ENCODE measurements at regions not wholly inside any gene's neighbourhood (a gene's known extent, or its start where the extent isn't known, plus 50 kb on each side); places are given as distances from the start of the nearest gene placed in this dataset.
A peak's percentile ranks its signal among the peaks of the same experiment; 100 is the strongest.

GRCh38 chr4:32022071-32022470 lies 1301.9 kb downstream of the PCDH7 start:
- intact Hi-C loops (cut with micrococcal nuclease), result no loop called here
- peak overlapping the region; percentile 31 for H2AFZ ChIP-seq (ENCODE audit: low read depth, low read length, poor library complexity, severe bottlenecking)
- no peak overlapping the region for H3K4me2 ChIP-seq (ENCODE audit: low read length)
- no peaks in the 10 kb centered on the region for H3K79me2 ChIP-seq (ENCODE audit: insufficient read depth, low read length)
- H3K4me3 ChIP-seq (replicated peaks in 1 of 2; ENCODE audit: low read depth in 1 of 2, low read length in 2 of 2), result no peak overlapping the region
- ChIA-PET POLR2A (no interaction called here), RAD21 (ENCODE audit: low non-redundant PET in 1 of 2, low total read pairs in 2 of 2, uncharacterized antibody in 2 of 2, unreplicated experiment in 2 of 2) (no interaction called here), CTCF (no interaction called here)
- H3K27me3 ChIP-seq (ENCODE audit: insufficient read depth, low read length), result no peaks in the 10 kb centered on the region
- no peak overlapping the region for H3K27ac ChIP-seq (ENCODE audit: low read depth, low read length)
- no peaks in the 10 kb centered on the region for H3K9me2 ChIP-seq (ENCODE audit: insufficient read depth)
- H3K36me3 ChIP-seq (ENCODE audit: control insufficient read depth in 1 of 2, insufficient read depth in 2 of 2, low read length in 2 of 2), result no peaks in the 10 kb centered on the region
- ATAC-seq (no peak), DNase-seq (ENCODE audit: low read depth, low spot score) (no peak)
- no peak for TF ChIP-seq ZNF274 (IDR thresholded peaks at IDR 0.05; ENCODE audit: low read depth, low read length)
- no peak for TF ChIP-seq ATF3 (IDR thresholded peaks at IDR 0.05)
- no peak for TF ChIP-seq MAX (IDR thresholded peaks at IDR 0.05)
- no peak for TF ChIP-seq EZH2phosphoT487 (IDR thresholded peaks at IDR 0.05; ENCODE audit: borderline replicate concordance)
- no peak for TF ChIP-seq JUND (IDR thresholded peaks at IDR 0.05)
- TF ChIP-seq ZBTB33 (IDR thresholded peaks at IDR 0.05; ENCODE audit: extremely low read depth, insufficient replicate concordance, low read length), result no peak
- TF ChIP-seq SRF (IDR thresholded peaks at IDR 0.05; ENCODE audit: low read depth), result no peak
- no peak for TF ChIP-seq RAD21 (IDR thresholded peaks at IDR 0.05; ENCODE audit: low read depth)
- no peak for TF ChIP-seq TCF7L2 (IDR thresholded peaks at IDR 0.05; ENCODE audit: borderline replicate concordance, extremely low read depth, insufficient read depth, insufficient read length)
- TF ChIP-seq POLR2AphosphoS5 (IDR thresholded peaks at IDR 0.05; ENCODE audit: low read depth, low read length), result no peak
- TF ChIP-seq CEBPB (IDR thresholded peaks at IDR 0.05; ENCODE audit: low read depth), result no peak
- TF ChIP-seq EGR1 (IDR thresholded peaks at IDR 0.05; ENCODE audit: low read depth), result no peak
- no peak for TF ChIP-seq ZFX (IDR thresholded peaks at IDR 0.05)
- TF ChIP-seq FOSL1 (IDR thresholded peaks at IDR 0.05; ENCODE audit: low read depth), result no peak
- TF ChIP-seq SP1 (IDR thresholded peaks at IDR 0.05; ENCODE audit: low read depth), result no peak
- no peak for TF ChIP-seq SIN3A (IDR thresholded peaks at IDR 0.05; ENCODE audit: low read depth)
- TF ChIP-seq YY1 (IDR thresholded peaks at IDR 0.05; ENCODE audit: extremely low read depth, insufficient replicate concordance, low read depth, low read length), result no peak
- H3K9me3 ChIP-seq (ENCODE audit: control insufficient read depth in 1 of 2, insufficient read depth in 1 of 2, low read depth in 1 of 2, low read length in 2 of 2), result no peaks in the 10 kb centered on the region
- H3K4me1 ChIP-seq (ENCODE audit: control insufficient read depth in 1 of 2, insufficient read depth in 2 of 2, low read length in 2 of 2), result peaks cover 19 to 31% of the 10 kb centered on the region in 2 experiments
- no peaks in the 10 kb centered on the region for H4K20me1 ChIP-seq (ENCODE audit: insufficient read depth)
- no TSS peak for BruUV-seq (replicated peaks)
- H3K9ac ChIP-seq (ENCODE audit: low read length), result no peak overlapping the region

All from HCT116 (cell line).